MM.1S (cell line): ENCODE measurements at regions not wholly inside any gene's neighbourhood (a gene's known extent, or its start where the extent isn't known, plus 50 kb on each side); places are given as distances from the start of the nearest gene placed in this dataset.

Experiments
- CTCF ChIP-seq: fragments of 300-600 bp; sonication (generic); IDR thresholded peaks from 2 replicates; pipeline ENCODE4 v1.5.1; 2016; ENCODE audit warnings: antibody characterized with exemption, low read length, mixed read lengths
- EZH2 ChIP-seq: fragments of 300-600 bp; sonication (generic); optimal IDR thresholded peaks from 2 replicates; pipeline ENCODE3; 2017; ENCODE audit warnings: low read depth, mild to moderate bottlenecking, antibody characterized with exemption, low read length, mixed read lengths
- EZH2phosphoT487 ChIP-seq: fragments of 300-600 bp; sonication (generic); IDR thresholded peaks from 2 replicates; pipeline ENCODE4 v1.6.1; 2018; ENCODE audit warnings: antibody characterized with exemption, low read length

DNA sequence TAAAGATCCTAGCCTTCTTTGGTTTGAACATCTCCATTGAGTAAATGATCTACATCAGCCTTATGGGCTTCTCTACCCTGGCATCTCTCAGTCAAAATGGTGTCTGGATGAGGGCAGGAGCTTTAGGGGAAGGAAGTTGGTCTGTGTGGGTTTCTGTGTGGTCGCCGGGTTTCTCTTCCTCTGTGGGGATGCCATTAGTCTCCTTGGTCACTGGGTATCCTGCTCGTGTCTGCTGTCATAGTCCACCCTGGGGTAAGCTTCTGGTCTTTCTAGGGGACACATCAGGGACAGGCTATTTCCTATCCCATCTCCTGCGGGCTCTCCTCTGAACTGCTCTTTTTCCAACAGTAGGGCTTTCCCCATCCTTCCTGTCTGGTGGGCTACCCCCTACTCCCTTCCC, 150.3 kb upstream of the NPY start:
- TF ChIP-seq CTCF, result no peak
- no peak for TF ChIP-seq EZH2
- TF ChIP-seq EZH2phosphoT487, result no peak
